ENCODE measurements at regions not wholly inside any gene's neighbourhood (a gene's known extent, or its start where the extent isn't known, plus 50 kb on each side); places are given as distances from the start of the nearest gene placed in this dataset.

DNA sequence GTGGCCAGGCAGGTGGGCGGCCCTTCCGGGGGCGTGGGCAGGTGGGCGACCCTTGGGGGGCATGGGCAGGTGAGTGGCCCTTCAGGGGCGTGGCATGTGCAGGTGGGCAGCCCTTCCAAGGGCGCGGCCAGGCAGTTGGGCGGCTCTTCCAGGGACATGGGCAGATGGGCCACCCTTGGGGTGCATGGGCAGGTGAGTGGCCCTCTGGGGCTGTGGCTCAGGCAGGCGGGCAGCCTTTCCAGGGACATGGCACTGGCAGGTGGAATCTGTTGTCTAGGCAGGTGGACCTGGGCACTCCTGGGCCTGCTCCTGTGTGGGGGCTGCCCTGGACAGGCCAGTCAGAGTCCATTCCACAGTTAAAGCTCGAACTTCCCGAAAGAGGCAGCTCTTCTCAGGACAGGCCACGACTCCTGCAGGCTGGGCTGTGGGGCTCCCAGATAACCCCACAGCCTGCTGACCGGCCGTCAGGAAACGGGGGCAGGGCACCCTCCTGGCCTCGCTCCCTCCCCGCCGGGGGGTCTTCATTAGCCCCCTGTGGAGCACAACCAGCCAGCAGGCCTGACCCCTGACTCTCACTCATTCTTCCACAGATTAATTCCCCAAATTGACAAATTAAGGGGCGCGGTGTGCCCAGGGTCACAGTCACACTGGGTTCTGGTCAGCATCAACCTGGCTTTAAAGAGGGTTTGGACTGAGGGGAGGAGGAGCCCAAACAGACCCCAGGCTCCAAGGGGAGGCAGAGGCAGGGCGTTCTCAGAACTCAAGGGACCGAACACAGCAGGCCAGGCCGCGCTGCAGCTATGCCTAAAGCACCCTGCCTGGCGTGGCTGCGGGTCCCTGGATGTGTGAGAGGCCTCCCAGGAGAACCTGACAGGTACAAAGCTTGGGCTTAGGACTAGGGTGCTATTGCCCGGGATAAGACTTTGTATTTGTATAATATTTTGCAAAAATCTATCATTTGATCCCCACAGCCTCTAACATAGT lies 130.0 kb downstream of the DLL1 start:
- no peaks in the 10 kb centered on the region for H3K27me3 ChIP-seq (ENCODE audit: control insufficient read depth, low read length)
- no peaks in the 10 kb centered on the region for H3K9me2 ChIP-seq (replicated peaks; ENCODE audit: control insufficient read depth, low read length)
- no peak overlapping the region for H3K4me2 ChIP-seq (ENCODE audit: low read length)
- no peaks in the 10 kb centered on the region for H3K79me2 ChIP-seq (ENCODE audit: control insufficient read depth, low read length)
- H4K20me1 ChIP-seq (ENCODE audit: control insufficient read depth, insufficient read depth, low read depth, low read length) = no peaks in the 10 kb centered on the region
- peaks cover 40% of the 10 kb centered on the region; the same call in 1 of the 2 replicates for H3K9me3 ChIP-seq (ENCODE audit: control insufficient read depth, insufficient read depth, low read length)
- no peaks in the 10 kb centered on the region for H3F3A ChIP-seq (ENCODE audit: control insufficient read depth, insufficient read depth)
- no peaks in the 10 kb centered on the region for H3K4me1 ChIP-seq (ENCODE audit: control insufficient read depth, low read length)
- no peak overlapping the region for H3K27ac ChIP-seq (ENCODE audit: low read depth, low read length)
- H3K36me3 ChIP-seq (ENCODE audit: control insufficient read depth, low read length) = no peaks in the 10 kb centered on the region
- no peak overlapping the region for H3K4me3 ChIP-seq (ENCODE audit: low read length)
- no peak for TF ChIP-seq EZH2phosphoT487 (IDR thresholded peaks at IDR 0.05; ENCODE audit: borderline replicate concordance, low read length)
- TF ChIP-seq CTCF (IDR thresholded peaks at IDR 0.05; ENCODE audit: low read depth, low read length, poor library complexity, severe bottlenecking) = no peak

- Histone ChIP-seq H3K4me3 (ENCODE audit: low read length) (no peak overlapping the region), H3K9me2 (replicated peaks; ENCODE audit: control insufficient read depth, low read length) (no peaks in the 10 kb centered on the region), H3K4me1 (ENCODE audit: control insufficient read depth, low read length) (no peaks in the 10 kb centered on the region), H3F3A (ENCODE audit: control insufficient read depth, insufficient read depth) (no peaks in the 10 kb centered on the region), H3K4me2 (ENCODE audit: low read length) (no peak overlapping the region), H3K36me3 (ENCODE audit: control insufficient read depth, low read length) (no peaks in the 10 kb centered on the region), H3K9me3 (ENCODE audit: control insufficient read depth, insufficient read depth, low read length) (peaks cover 37% of the 10 kb centered on the region; the same call in 1 of the 2 replicates), H3K79me2 (ENCODE audit: control insufficient read depth, low read length) (no peaks in the 10 kb centered on the region), H3K27ac (ENCODE audit: low read depth, low read length) (no peak overlapping the region), H4K20me1 (ENCODE audit: control insufficient read depth, insufficient read depth, low read depth, low read length) (no peaks in the 10 kb centered on the region), H3K27me3 (ENCODE audit: control insufficient read depth, low read length) (no peaks in the 10 kb centered on the region)
- no peak for TF ChIP-seq EZH2phosphoT487 (IDR thresholded peaks at IDR 0.05; ENCODE audit: borderline replicate concordance, low read length)
- TF ChIP-seq CTCF (IDR thresholded peaks at IDR 0.05; ENCODE audit: low read depth, low read length, poor library complexity, severe bottlenecking) = no peak
Measured at GRCh38 chr6:170160031-170160627, 130.7 kb downstream of the DLL1 start.

- no peak overlapping the region for H3K4me3 ChIP-seq (ENCODE audit: low read length)
- no peaks in the 10 kb centered on the region for H3K9me2 ChIP-seq (replicated peaks; ENCODE audit: control insufficient read depth, low read length)
- H4K20me1 ChIP-seq (ENCODE audit: control insufficient read depth, insufficient read depth, low read depth, low read length) = no peaks in the 10 kb centered on the region
- no peaks in the 10 kb centered on the region for H3F3A ChIP-seq (ENCODE audit: control insufficient read depth, insufficient read depth)
- no peak overlapping the region for H3K27ac ChIP-seq (ENCODE audit: low read depth, low read length)
- peaks cover 33% of the 10 kb centered on the region; the same call in 1 of the 2 replicates for H3K9me3 ChIP-seq (ENCODE audit: control insufficient read depth, insufficient read depth, low read length)
- TF ChIP-seq CTCF (IDR thresholded peaks at IDR 0.05; ENCODE audit: low read depth, low read length, poor library complexity, severe bottlenecking) (no peak), EZH2phosphoT487 (IDR thresholded peaks at IDR 0.05; ENCODE audit: borderline replicate concordance, low read length) (no peak)
- no peaks in the 10 kb centered on the region for H3K4me1 ChIP-seq (ENCODE audit: control insufficient read depth, low read length)
- no peaks in the 10 kb centered on the region for H3K36me3 ChIP-seq (ENCODE audit: control insufficient read depth, low read length)
- H3K79me2 ChIP-seq (ENCODE audit: control insufficient read depth, low read length) = no peaks in the 10 kb centered on the region
- no peak overlapping the region for H3K4me2 ChIP-seq (ENCODE audit: low read length)
- no peaks in the 10 kb centered on the region for H3K27me3 ChIP-seq (ENCODE audit: control insufficient read depth, low read length)
Measured at GRCh38 chr6:170159022-170159965, 131.6 kb downstream of the DLL1 start.
